ENCODE measurements at regions not wholly inside any gene's neighbourhood (a gene's known extent, or its start where the extent isn't known, plus 50 kb on each side); places are given as distances from the start of the nearest gene placed in this dataset.

GRCh38 chr11:130722401-130722800, 193.9 kb downstream of the SNX19 start:
- DNase-seq (no peak), ATAC-seq (no peak)
- no peaks in the 10 kb centered on the region for H3K9me3 ChIP-seq
- no peak overlapping the region for H3K4me3 ChIP-seq
- no peak overlapping the region for H3K27ac ChIP-seq
- H3K27me3 ChIP-seq: no peaks in the 10 kb centered on the region
- H3K4me1 ChIP-seq: no peaks in the 10 kb centered on the region
- intact Hi-C loops (cut with DNase I): no loop called here
- no peak for TF ChIP-seq CTCF (IDR thresholded peaks at IDR 0.05)
- no peaks in the 10 kb centered on the region for H3K36me3 ChIP-seq

- Histone ChIP-seq H3K9me3 (peaks cover 8% of the 10 kb centered on the region), H3K27me3 (no peaks in the 10 kb centered on the region), H3K4me1 (no peaks in the 10 kb centered on the region), H3K36me3 (no peaks in the 10 kb centered on the region), H3K4me3 (no peak overlapping the region), H3K27ac (no peak overlapping the region)
- ATAC-seq (peak; percentile 22), DNase-seq (no peak)
- TF ChIP-seq CTCF (IDR thresholded peaks at IDR 0.05): no peak
- intact Hi-C loops (cut with DNase I): no loop called here
These were observed 190.7 kb downstream of the SNX19 start for GRCh38 chr11:130725421-130726233.

GRCh38 chr11:130726234-130727037, 189.8 kb downstream of the SNX19 start:
- Histone ChIP-seq H3K27ac (no peak overlapping the region), H3K4me3 (no peak overlapping the region), H3K27me3 (no peaks in the 10 kb centered on the region), H3K36me3 (no peaks in the 10 kb centered on the region), H3K9me3 (peaks cover 11% of the 10 kb centered on the region), H3K4me1 (no peaks in the 10 kb centered on the region)
- TF ChIP-seq CTCF (IDR thresholded peaks at IDR 0.05): no peak
- ATAC-seq: peak; percentile 43
- DNase-seq: no peak
- intact Hi-C loops (cut with DNase I): no loop called here

GRCh38 chr11:130727157-130728119, 188.8 kb downstream of the SNX19 start:
- no peak for TF ChIP-seq CTCF (IDR thresholded peaks at IDR 0.05)
- intact Hi-C loops (cut with DNase I): no loop called here

More at GRCh38 chr11:130727157-130728119, 188.8 kb downstream of the SNX19 start:
- Histone ChIP-seq H3K9me3 (peaks cover 11% of the 10 kb centered on the region), H3K27me3 (no peaks in the 10 kb centered on the region), H3K4me3 (no peak overlapping the region), H3K36me3 (no peaks in the 10 kb centered on the region), H3K27ac (no peak overlapping the region), H3K4me1 (no peaks in the 10 kb centered on the region)
- ATAC-seq (no peak), DNase-seq (no peak)
